DND-41 (cell line): ENCODE measurements at regions not wholly inside any gene's neighbourhood (a gene's known extent, or its start where the extent isn't known, plus 50 kb on each side); places are given as distances from the start of the nearest gene placed in this dataset.

ENCODE experiments used
- ATAC-seq: fragments of 200-7000 bp; cut with Tn5 transposase; 3 replicates; pipeline ENCODE4 v1.9.1; 2021; ENCODE audit warnings: low read depth; ENCODE audit not compliant: insufficient read depth
- DNase-seq: peaks from one replicate; pipeline ENCODE4 v3.0.0-alpha.2; 2020
- H2AFZ ChIP-seq: 2 replicates; pipeline ENCODE4 v1.6.0; 2012; ENCODE audit warnings: low read depth, low read length
- H3K27ac ChIP-seq: 2 replicates; pipeline ENCODE4 v1.5.1; 2012; ENCODE audit warnings: low read length, inconsistent platforms
- H3K27me3 ChIP-seq: fragments of 200-600 bp; sonication (generic); 2 replicates; pipeline ENCODE4 v1.6.0; 2012; ENCODE audit warnings: low read length, mild to moderate bottlenecking, inconsistent platforms; ENCODE audit not compliant: insufficient read depth, poor library complexity
- H3K36me3 ChIP-seq: 2 replicates; pipeline ENCODE4 v1.5.1; 2012; ENCODE audit warnings: low read length, inconsistent platforms; ENCODE audit not compliant: insufficient read depth
- H3K4me1 ChIP-seq: 2 replicates; pipeline ENCODE4 v1.5.1; 2012; ENCODE audit warnings: mild to moderate bottlenecking, low read length; ENCODE audit not compliant: insufficient read depth
- H3K4me2 ChIP-seq: 2 replicates; pipeline ENCODE4 v1.6.0; 2012; ENCODE audit warnings: mild to moderate bottlenecking, moderate library complexity, low read length, inconsistent platforms; ENCODE audit not compliant: insufficient read depth
- H3K4me3 ChIP-seq, 2 experiments: fragments of 200-600 bp in 1 of 2; shearing (Covaris generic) in 1 of 2; 2 replicates each; pipeline ENCODE4 v1.5.1; 2012 to 2016; ENCODE audit warnings: inconsistent platforms in 2 of 2, low read length in 2 of 2, mild to moderate bottlenecking in 2 of 2, low read depth in 1 of 2, moderate library complexity in 1 of 2
- H3K79me2 ChIP-seq: 2 replicates; pipeline ENCODE4 v1.6.0; 2012; ENCODE audit warnings: low read length, inconsistent platforms; ENCODE audit not compliant: insufficient read depth
- H3K9ac ChIP-seq: 2 replicates; pipeline ENCODE4 v1.6.0; 2012; ENCODE audit warnings: low read depth, mild to moderate bottlenecking, inconsistent platforms, low read length, moderate library complexity
- H3K9me3 ChIP-seq: 2 replicates; pipeline ENCODE4 v1.5.1; 2012; ENCODE audit warnings: low read length, moderate library complexity, mild to moderate bottlenecking, inconsistent platforms; ENCODE audit not compliant: insufficient read depth, severe bottlenecking
- H4K20me1 ChIP-seq: 2 replicates; pipeline ENCODE4 v1.6.0; 2012; ENCODE audit warnings: low read length; ENCODE audit not compliant: insufficient read depth
- EZH2 ChIP-seq: IDR thresholded peaks from 3 replicates; pipeline ENCODE4 v1.6.1; 2012; ENCODE audit warnings: borderline replicate concordance, low read depth, mild to moderate bottlenecking, moderate library complexity, low read length, inconsistent platforms; ENCODE audit not compliant: severe bottlenecking
- TF ChIP-seq, protein P1 (sequence below): IDR thresholded peaks from 2 replicates; pipeline ENCODE4 v1.5.1; 2012; ENCODE audit warnings: borderline replicate concordance, low read length, moderate library complexity, mild to moderate bottlenecking; ENCODE audit not compliant: poor library complexity, severe bottlenecking; ENCODE audit errors: extremely low read depth

DNA sequence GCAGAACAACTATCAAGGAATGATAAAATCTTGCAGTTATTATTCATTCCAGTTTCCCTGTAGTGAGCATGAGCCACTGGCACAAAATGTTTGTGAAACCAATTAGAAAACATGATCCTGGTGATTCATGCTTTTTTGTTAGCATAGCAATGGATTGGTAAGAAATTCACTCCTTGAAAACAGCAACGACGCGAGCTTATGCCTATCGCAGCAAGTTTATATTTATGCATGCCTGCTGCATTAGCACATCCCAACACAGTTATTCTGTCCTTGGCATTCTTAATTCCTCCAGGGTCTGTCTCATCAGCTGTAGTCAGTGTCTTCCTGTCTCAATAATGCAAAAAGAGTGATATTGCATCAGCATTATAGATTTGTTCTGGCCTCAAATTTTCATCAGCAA, 975.9 kb downstream of the STIM2 start:
- no peak for DNase-seq
- Histone ChIP-seq H3K9ac (no peak overlapping the region), H3K27ac (no peak overlapping the region), H3K36me3 (no peaks in the 10 kb centered on the region), H3K4me3 (no peak overlapping the region), H3K9me3 (no peaks in the 10 kb centered on the region), H3K27me3 (no peaks in the 10 kb centered on the region), H3K4me2 (no peak overlapping the region), H2AFZ (no peak overlapping the region), H3K79me2 (no peaks in the 10 kb centered on the region), H3K4me1 (no peaks in the 10 kb centered on the region), H4K20me1 (no peaks in the 10 kb centered on the region)
- TF ChIP-seq, protein P1, sequence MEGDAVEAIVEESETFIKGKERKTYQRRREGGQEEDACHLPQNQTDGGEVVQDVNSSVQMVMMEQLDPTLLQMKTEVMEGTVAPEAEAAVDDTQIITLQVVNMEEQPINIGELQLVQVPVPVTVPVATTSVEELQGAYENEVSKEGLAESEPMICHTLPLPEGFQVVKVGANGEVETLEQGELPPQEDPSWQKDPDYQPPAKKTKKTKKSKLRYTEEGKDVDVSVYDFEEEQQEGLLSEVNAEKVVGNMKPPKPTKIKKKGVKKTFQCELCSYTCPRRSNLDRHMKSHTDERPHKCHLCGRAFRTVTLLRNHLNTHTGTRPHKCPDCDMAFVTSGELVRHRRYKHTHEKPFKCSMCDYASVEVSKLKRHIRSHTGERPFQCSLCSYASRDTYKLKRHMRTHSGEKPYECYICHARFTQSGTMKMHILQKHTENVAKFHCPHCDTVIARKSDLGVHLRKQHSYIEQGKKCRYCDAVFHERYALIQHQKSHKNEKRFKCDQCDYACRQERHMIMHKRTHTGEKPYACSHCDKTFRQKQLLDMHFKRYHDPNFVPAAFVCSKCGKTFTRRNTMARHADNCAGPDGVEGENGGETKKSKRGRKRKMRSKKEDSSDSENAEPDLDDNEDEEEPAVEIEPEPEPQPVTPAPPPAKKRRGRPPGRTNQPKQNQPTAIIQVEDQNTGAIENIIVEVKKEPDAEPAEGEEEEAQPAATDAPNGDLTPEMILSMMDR: no peak
- no peak for TF ChIP-seq EZH2
- ATAC-seq: no peak

DNA sequence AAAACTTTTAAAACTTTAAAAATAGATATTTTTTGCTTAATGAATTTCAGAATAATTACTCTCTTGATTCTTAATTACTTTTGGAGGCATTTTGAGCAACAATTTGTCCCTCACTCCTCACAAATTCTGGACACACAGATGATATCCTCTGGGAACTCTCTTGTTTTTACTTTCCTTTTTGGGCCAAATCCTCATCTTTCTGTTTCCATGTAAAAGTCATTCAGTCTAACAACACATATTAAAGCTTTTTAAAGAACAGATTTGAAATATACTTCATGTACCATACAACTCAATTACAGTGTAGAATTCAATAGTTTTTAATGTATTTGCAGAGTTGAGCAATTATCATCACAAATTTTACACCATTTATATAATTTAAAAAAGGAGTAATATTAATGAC, 983.1 kb downstream of the STIM2 start:
- no peak for DNase-seq
- no peaks in the 10 kb centered on the region for H3K36me3 ChIP-seq
- H4K20me1 ChIP-seq: no peaks in the 10 kb centered on the region
- no peaks in the 10 kb centered on the region for H3K79me2 ChIP-seq
- H3K9me3 ChIP-seq: no peaks in the 10 kb centered on the region
- H3K4me2 ChIP-seq: no peak overlapping the region
- ATAC-seq: no peak
- no peaks in the 10 kb centered on the region for H3K27me3 ChIP-seq
- H3K4me1 ChIP-seq: no peaks in the 10 kb centered on the region
- no peak overlapping the region for H3K27ac ChIP-seq
- TF ChIP-seq, protein P1: no peak
- TF ChIP-seq EZH2: no peak
- no peak overlapping the region for H3K9ac ChIP-seq
- no peak overlapping the region for H2AFZ ChIP-seq
- no peak overlapping the region for H3K4me3 ChIP-seq

DNA sequence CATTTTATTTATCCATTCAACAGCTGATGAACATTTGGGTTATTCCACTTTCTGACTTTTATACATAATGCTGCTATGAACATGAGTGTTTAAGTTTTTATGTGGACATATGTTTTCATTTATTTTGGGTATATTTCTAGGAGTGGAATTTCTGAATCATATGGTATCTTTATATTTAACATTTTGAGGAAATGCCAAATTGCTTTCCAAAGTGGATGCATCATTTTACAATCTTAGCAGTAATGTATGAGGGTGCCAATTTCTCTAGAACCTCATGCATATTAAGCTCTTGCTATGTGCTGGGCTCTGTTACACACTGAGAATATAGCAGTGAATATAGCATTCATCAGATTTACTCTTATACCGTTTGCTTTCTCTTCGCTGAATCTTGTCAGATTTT, 983.7 kb downstream of the STIM2 start:
- no peak for ATAC-seq
- Histone ChIP-seq H3K9ac (no peak overlapping the region), H3K27ac (no peak overlapping the region), H3K4me1 (no peaks in the 10 kb centered on the region), H4K20me1 (no peaks in the 10 kb centered on the region), H3K4me2 (no peak overlapping the region), H3K4me3 (no peak overlapping the region), H2AFZ (no peak overlapping the region), H3K36me3 (no peaks in the 10 kb centered on the region), H3K27me3 (no peaks in the 10 kb centered on the region), H3K79me2 (no peaks in the 10 kb centered on the region), H3K9me3 (no peaks in the 10 kb centered on the region)
- TF ChIP-seq, protein P1: no peak
- no peak for TF ChIP-seq EZH2
- DNase-seq: no peak

DNA sequence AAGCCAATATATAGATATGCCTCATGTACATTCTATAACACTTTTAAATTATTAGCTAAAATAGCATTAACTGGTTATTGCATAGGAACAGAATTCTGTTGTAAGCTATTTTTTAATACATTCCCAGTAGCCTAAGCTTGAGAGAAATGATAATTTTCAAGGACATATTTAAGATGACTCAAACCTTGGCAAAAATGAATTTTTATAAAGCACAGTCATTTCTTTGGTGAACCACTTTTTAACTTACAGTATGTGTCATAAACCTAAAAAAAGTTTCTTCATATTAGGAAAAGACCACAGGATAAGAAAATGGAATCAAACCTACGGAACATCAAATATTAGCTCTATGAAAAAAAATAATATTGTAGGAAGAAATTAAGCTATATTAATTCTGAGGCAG, 986.3 kb downstream of the STIM2 start:
- Histone ChIP-seq H3K4me1 (no peaks in the 10 kb centered on the region), H3K36me3 (no peaks in the 10 kb centered on the region), H3K4me2 (no peak overlapping the region), H3K9ac (no peak overlapping the region), H3K9me3 (no peaks in the 10 kb centered on the region), H3K4me3 (no peak overlapping the region), H2AFZ (no peak overlapping the region), H3K27ac (no peak overlapping the region), H3K27me3 (no peaks in the 10 kb centered on the region), H3K79me2 (no peaks in the 10 kb centered on the region), H4K20me1 (no peaks in the 10 kb centered on the region)
- DNase-seq (no peak), ATAC-seq (no peak)
- TF ChIP-seq EZH2: no peak
- TF ChIP-seq, protein P1: no peak
